IPS-20b (cell line): ENCODE measurements at regions not wholly inside any gene's neighbourhood (a gene's known extent, or its start where the extent isn't known, plus 50 kb on each side); places are given as distances from the start of the nearest gene placed in this dataset.

ENCODE experiments used
- H3K27ac ChIP-seq: one replicate; pipeline ENCODE4 v1.5.1; 2013; ENCODE audit warnings: low read length
- H3K27me3 ChIP-seq: 2 replicates; pipeline ENCODE4 v1.6.1; 2013; ENCODE audit warnings: mild to moderate bottlenecking, low read length, inconsistent platforms; ENCODE audit not compliant: insufficient read depth
- H3K36me3 ChIP-seq: 2 replicates; pipeline ENCODE4 v1.6.1; 2013; ENCODE audit warnings: low read depth, mild to moderate bottlenecking, inconsistent platforms, low read length, moderate library complexity; ENCODE audit not compliant: insufficient read depth
- H3K4me1 ChIP-seq: 2 replicates; pipeline ENCODE4 v1.6.1; 2013; ENCODE audit warnings: mild to moderate bottlenecking, control low read depth, inconsistent platforms, low read length, moderate library complexity; ENCODE audit not compliant: insufficient read depth
- H3K4me3 ChIP-seq: 2 replicates; pipeline ENCODE4 v1.5.1; 2013; ENCODE audit warnings: mild to moderate bottlenecking, low read length, inconsistent platforms
- H3K9ac ChIP-seq: 2 replicates; pipeline ENCODE4 v1.6.1; 2013; ENCODE audit warnings: low read depth, mild to moderate bottlenecking, inconsistent platforms, low read length, moderate library complexity
- H3K9me3 ChIP-seq: 2 replicates; pipeline ENCODE4 v1.6.1; 2013; ENCODE audit warnings: mild to moderate bottlenecking, low read depth, low read length, inconsistent platforms; ENCODE audit not compliant: insufficient read depth

DNA sequence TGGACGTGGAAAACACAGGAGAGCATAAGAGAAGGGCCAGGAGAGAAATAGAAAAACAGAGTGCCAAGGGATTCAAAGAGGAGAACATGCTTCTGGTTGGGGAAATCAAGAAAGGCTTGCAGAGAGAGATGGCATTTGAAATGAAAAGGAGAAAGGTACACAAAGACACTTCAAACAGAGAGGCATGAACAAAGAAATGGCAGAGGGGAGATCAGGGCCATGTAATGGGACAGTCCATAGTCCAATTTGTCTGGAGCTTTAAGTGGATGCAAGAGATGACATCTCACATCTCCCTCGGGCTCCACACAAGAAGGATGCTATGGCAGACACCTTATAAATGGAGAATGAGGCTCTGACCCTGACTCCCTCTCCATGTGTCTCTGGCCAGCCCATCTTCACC lies 331.1 kb downstream of the MLLT3 start:
- Histone ChIP-seq H3K27me3 (no peaks in the 10 kb centered on the region), H3K4me3 (no peak overlapping the region), H3K4me1 (no peaks in the 10 kb centered on the region), H3K36me3 (no peaks in the 10 kb centered on the region), H3K27ac (no peak overlapping the region), H3K9me3 (no peaks in the 10 kb centered on the region), H3K9ac (no peak overlapping the region)

DNA sequence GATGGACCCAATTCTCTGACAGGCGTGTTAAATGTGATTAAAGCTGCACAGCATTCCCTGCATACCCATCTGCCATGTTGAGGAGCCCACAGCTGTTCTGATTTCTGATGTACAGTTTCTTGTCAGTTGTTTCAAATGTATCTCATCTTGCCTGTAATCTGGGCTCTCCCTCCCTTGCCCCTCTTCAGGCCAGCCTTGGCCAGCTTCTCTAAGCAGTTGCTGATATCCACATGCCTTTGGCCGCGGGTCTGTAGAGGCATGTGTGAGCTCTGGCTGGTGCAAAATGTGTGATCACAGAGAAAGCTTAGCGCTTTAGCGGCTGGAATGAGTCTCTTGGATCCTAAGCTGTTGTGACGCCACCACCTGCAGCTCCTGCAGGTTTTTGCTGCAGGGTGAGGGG lies 332.0 kb downstream of the MLLT3 start:
- no peak overlapping the region for H3K4me3 ChIP-seq

DNA sequence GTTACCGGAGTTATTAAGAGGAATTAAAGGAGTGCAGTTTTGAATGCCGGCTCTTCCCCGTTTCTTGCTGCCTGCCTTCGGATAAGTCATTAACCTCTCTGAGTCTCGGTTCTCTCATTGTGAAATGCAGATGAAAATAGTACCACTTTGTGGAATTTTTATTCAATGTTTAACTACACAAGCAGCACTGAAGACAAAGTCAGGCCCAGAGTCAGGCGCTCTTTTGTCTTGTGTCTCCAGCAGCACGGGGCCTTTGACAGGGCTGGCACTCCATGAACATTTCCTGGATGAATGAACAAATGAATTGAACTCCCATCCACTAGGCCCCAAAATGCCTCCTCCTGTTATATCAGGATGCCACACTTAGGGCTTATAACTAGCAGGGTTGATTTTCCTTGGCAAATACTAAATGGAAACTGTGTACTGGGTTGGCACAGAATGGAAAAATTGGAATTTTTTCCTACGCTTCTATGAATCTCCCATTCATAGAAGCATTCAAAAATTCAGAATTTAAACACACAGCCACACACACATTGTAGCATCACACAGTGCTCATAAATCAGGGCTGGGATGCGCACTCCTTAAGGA lies 332.8 kb downstream of the MLLT3 start:
- H3K9ac ChIP-seq = no peak overlapping the region
- H3K9me3 ChIP-seq = no peaks in the 10 kb centered on the region
- H3K36me3 ChIP-seq = no peaks in the 10 kb centered on the region
- H3K4me1 ChIP-seq = no peaks in the 10 kb centered on the region
- no peak overlapping the region for H3K27ac ChIP-seq
- H3K27me3 ChIP-seq = no peaks in the 10 kb centered on the region
- no peak overlapping the region for H3K4me3 ChIP-seq

More for the DNA sequence above, 332.0 kb downstream of the MLLT3 start:
- Histone ChIP-seq H3K9ac (no peak overlapping the region), H3K27ac (no peak overlapping the region), H3K27me3 (no peaks in the 10 kb centered on the region), H3K9me3 (no peaks in the 10 kb centered on the region), H3K36me3 (no peaks in the 10 kb centered on the region), H3K4me1 (no peaks in the 10 kb centered on the region)

DNA sequence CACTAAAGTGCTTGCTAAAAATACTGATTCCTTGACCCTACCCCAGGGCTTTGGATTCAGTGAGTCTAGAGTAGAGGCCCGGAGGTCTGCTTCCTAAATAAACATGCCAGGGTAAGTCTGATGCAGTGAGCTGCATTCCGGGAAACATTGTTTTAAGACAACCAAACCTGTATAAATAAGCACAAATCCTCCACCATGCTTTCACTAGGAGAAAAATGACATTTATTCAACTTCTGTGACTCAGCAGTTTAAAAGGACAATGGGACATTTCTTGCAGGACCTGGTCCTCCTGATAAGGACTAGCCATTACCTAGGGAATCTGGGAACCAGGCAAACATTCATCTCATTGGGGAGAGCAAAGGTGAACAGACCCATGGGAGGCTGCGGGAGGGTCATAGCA lies 335.3 kb downstream of the MLLT3 start:
- Histone ChIP-seq H3K27me3 (no peaks in the 10 kb centered on the region), H3K4me3 (no peak overlapping the region), H3K9ac (no peak overlapping the region), H3K4me1 (peaks cover 5% of the 10 kb centered on the region; the same call in 1 of the 2 replicates), H3K36me3 (no peaks in the 10 kb centered on the region), H3K27ac (no peak overlapping the region), H3K9me3 (no peaks in the 10 kb centered on the region)

DNA sequence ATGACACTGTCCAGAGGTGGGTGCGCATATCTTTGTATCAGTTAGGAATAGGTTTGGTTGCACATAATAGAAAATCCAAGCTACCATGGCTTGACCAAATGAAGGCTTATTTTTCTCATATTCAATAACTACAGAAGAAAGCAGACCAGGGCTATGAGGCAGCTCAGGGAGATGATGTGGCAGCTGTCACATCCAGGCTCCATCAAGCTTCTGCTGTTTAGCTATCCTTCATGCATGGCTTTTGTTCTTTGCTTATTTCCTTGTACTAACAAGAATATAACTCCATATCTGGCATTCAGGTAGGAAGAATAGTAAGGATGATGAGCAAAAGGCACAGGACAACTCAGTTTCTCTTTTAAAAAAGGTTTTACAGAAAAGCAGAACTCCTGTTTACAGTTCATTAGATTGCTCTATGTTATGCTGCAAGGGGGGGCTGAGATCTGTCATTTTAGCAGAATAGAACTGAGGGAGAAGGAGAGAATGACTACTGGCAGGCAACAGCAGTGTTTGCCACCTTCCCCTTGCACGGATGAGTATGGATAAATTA lies 336.1 kb downstream of the MLLT3 start:
- Histone ChIP-seq H3K4me1 (peaks cover 5% of the 10 kb centered on the region; the same call in 1 of the 2 replicates), H3K27ac (no peak overlapping the region)

DNA sequence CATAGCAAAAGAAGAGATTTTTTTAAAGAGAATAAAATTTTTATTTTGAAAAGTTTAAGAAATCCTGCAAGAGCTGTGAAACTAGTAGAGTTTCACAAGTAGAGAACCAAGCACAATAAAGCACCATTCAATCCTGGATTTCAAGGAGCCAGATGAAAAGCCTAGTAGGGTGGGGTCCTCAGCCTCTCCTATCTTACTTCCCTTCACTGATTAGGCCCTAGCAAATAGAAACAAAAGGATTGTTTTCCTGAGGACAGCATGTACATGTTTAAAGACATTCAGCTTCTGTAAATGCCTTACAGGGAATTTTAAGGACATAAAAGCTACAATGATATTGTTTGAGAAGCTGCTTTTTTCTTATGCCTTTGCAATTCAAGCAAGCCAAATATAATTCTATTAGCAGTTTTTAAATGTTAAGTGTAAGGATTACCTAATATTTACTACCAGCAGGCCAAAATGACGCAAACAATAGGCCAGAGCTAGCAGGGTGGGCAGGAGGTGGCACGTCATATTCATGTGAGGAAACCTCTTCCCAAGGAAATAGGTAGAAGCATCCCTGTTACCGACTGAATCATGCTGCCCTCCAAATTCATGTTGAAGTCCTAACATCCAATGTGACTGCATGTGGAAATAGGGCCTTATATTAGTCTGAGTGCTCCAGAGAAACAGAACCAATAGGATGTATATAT lies 337.6 kb downstream of the MLLT3 start:
- Histone ChIP-seq H3K4me1 (peaks cover 5% of the 10 kb centered on the region; the same call in 1 of the 2 replicates), H3K9ac (no peak overlapping the region)

More for the DNA sequence above, 336.1 kb downstream of the MLLT3 start:
- H3K27me3 ChIP-seq = no peaks in the 10 kb centered on the region
- H3K9ac ChIP-seq = no peak overlapping the region
- no peaks in the 10 kb centered on the region for H3K9me3 ChIP-seq
- H3K36me3 ChIP-seq = no peaks in the 10 kb centered on the region
- no peak overlapping the region for H3K4me3 ChIP-seq

DNA sequence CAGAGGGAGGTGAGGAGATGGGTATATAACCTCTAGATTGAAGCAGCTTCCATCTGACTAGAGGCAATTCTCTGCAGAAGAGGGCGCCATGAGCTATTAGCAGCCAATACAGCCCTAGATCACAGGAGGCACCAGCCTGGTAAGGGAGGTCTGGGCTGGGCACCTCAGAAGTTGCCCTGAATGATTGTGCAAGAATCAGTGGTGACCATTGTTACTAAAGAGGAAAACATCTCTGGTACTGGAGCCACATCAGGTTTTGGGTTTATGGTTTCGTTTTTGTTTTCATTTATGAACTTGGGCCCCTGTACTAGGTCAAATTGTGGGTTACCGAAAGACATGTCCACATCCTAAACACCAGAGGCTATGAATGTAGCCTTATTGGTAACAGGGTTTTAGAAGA lies 342.0 kb downstream of the MLLT3 start:
- Histone ChIP-seq H3K4me1 (peaks cover 5% of the 10 kb centered on the region; the same call in 1 of the 2 replicates), H3K27ac (no peak overlapping the region)

More for the DNA sequence above, 337.6 kb downstream of the MLLT3 start:
- Histone ChIP-seq H3K9me3 (no peaks in the 10 kb centered on the region), H3K27me3 (no peaks in the 10 kb centered on the region), H3K27ac (no peak overlapping the region), H3K4me3 (no peak overlapping the region), H3K36me3 (no peaks in the 10 kb centered on the region)

DNA sequence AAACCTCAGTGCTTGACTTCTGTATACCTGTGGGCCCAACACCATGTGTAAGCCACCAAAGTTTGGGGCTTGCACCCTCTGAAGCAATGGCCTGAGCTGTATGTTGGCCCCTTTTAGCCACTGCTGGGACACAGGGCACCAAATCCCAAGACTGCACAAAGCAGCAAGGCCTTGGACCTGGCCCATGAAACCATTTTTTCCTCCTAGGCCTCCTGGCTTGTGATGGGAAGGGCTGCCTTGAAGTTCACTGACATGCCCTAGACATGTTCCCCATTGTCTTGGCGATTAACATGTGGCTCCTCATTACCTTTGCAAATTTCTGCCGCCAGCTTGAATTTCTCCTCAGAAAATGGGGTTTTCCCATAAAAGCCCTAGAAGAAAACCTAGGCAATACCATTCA lies 345.5 kb downstream of the MLLT3 start:
- Histone ChIP-seq H3K27me3 (no peaks in the 10 kb centered on the region), H3K4me1 (no peaks in the 10 kb centered on the region), H3K9ac (no peak overlapping the region), H3K27ac (no peak overlapping the region), H3K4me3 (no peak overlapping the region), H3K9me3 (peaks cover 19% of the 10 kb centered on the region), H3K36me3 (no peaks in the 10 kb centered on the region)

More for the DNA sequence above, 342.0 kb downstream of the MLLT3 start:
- H3K27me3 ChIP-seq = no peaks in the 10 kb centered on the region
- H3K9me3 ChIP-seq = peaks cover 16% of the 10 kb centered on the region
- H3K9ac ChIP-seq = no peak overlapping the region
- H3K36me3 ChIP-seq = no peaks in the 10 kb centered on the region
- H3K4me3 ChIP-seq = no peak overlapping the region

DNA sequence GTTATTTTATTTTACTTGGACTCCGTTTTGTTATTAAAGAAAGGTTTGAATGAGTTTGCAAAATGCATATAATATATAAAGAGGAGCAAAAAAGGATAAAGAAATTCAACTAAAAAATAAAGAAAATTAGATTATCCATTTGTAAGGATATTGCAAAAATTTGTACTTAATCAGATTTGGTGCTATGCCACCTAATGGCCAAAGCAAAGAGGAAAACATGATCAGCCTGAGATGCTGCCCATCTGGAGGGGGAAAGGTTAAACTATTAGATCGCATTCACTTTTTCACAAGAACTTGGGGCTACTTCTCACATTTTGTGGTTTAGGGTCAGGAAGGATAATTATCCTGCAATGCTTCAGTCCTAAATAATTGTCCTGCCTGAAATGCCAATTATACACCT lies 350.6 kb downstream of the MLLT3 start:
- H3K27ac ChIP-seq = no peak overlapping the region
- H3K4me1 ChIP-seq = no peaks in the 10 kb centered on the region
- no peaks in the 10 kb centered on the region for H3K36me3 ChIP-seq
- no peak overlapping the region for H3K9ac ChIP-seq
- H3K4me3 ChIP-seq = no peak overlapping the region
- H3K9me3 ChIP-seq = peaks cover 19% of the 10 kb centered on the region
- H3K27me3 ChIP-seq = no peaks in the 10 kb centered on the region

DNA sequence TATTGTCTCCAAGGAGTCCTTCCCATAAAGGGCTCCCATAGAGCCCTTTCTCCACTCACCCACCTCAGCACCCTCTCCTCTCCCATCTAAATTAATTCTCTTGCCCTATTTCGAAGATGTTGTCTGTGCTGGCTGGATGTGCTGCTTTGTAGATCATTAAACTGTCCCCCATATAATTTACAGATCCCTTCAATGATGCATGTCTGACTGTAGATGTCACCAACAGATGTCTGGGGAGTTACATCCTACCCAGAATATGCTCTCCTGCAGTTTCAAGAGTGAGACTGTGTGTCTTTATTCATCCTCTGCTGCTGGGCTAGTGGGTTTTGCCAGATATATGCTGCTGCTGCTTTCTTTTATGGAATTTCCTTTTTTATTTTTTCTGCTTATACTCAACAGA lies 351.2 kb downstream of the MLLT3 start:
- Histone ChIP-seq H3K4me3 (no peak overlapping the region), H3K27ac (no peak overlapping the region), H3K9me3 (peaks cover 17% of the 10 kb centered on the region; the same call in 1 of the 2 replicates), H3K27me3 (no peaks in the 10 kb centered on the region), H3K9ac (no peak overlapping the region), H3K36me3 (no peaks in the 10 kb centered on the region), H3K4me1 (no peaks in the 10 kb centered on the region)

DNA sequence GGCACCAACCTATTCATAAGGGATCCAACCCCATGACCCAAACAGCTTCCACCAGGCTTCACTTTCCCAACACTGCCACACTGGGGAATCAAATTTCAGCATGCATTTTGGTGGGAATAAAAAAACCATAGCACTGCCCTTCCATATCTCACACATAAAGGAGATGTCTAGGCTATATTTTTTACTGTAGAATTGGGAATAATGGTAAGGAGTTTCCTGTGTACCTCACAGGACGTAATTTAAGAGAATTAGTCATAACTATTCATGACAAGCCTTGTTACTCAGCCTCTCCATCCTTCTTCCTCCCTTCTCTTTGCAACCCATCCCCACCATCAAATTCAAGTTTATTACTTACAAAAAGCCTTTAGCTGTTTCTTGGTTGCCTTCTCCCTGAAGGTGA lies 352.1 kb downstream of the MLLT3 start:
- Histone ChIP-seq H3K27ac (no peak overlapping the region), H3K9me3 (peaks cover 11% of the 10 kb centered on the region; the same call in 1 of the 2 replicates), H3K4me1 (no peaks in the 10 kb centered on the region), H3K36me3 (no peaks in the 10 kb centered on the region), H3K4me3 (no peak overlapping the region), H3K9ac (no peak overlapping the region), H3K27me3 (no peaks in the 10 kb centered on the region)

DNA sequence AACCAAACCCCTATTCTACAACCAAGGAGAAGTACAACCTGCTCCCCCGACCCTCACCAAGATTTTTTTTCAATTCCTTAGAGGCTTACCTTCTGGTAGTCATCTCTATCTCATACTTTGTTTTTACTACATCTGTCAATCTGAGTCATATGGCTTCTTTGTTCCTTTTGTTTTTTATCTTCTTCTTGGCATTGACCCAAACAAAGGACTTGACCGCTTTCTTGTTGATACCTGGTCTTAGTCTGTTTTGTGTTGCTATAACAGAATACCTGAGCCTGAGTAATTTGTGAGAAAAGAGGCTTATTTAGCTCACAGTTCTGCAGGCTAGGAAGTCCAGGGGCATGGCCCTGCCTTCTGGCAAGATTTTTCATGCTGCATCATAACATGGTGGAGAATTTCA lies 352.7 kb downstream of the MLLT3 start:
- Histone ChIP-seq H3K36me3 (no peaks in the 10 kb centered on the region), H3K27ac (no peak overlapping the region), H3K4me1 (no peaks in the 10 kb centered on the region), H3K9me3 (peaks cover 11% of the 10 kb centered on the region; the same call in 1 of the 2 replicates), H3K4me3 (no peak overlapping the region), H3K9ac (no peak overlapping the region), H3K27me3 (no peaks in the 10 kb centered on the region)
